Loucy (cell line): ENCODE measurements at regions not wholly inside any gene's neighbourhood (a gene's known extent, or its start where the extent isn't known, plus 50 kb on each side); places are given as distances from the start of the nearest gene placed in this dataset.

Source experiments
- H2AFZ ChIP-seq: fragments of 200-600 bp; sonication (generic); 2 replicates; pipeline ENCODE4 v1.6.0; 2016; ENCODE audit warnings: antibody characterized with exemption, mild to moderate bottlenecking, low read length, moderate library complexity
- H3F3A ChIP-seq: fragments of 200-600 bp; 2 replicates; pipeline ENCODE4 v1.6.0; 2016; ENCODE audit warnings: antibody characterized with exemption, low read depth, mild to moderate bottlenecking
- H3K27me3 ChIP-seq: fragments of 200-600 bp; sonication (generic); 2 replicates; pipeline ENCODE4 v1.6.1; 2014; ENCODE audit warnings: low read length, mild to moderate bottlenecking; ENCODE audit not compliant: insufficient read depth, poor library complexity, severe bottlenecking
- H3K36me3 ChIP-seq: fragments of 200-600 bp; sonication (generic); 2 replicates; pipeline ENCODE4 v1.6.1; 2016; ENCODE audit warnings: low read length; ENCODE audit not compliant: insufficient read depth
- H3K4me1 ChIP-seq: fragments of 200-600 bp; sonication (generic); 2 replicates; pipeline ENCODE4 v1.5.1; 2014; ENCODE audit warnings: low read length, mild to moderate bottlenecking; ENCODE audit not compliant: insufficient read depth, poor library complexity, severe bottlenecking
- H3K4me2 ChIP-seq: fragments of 200-600 bp; sonication (generic); 2 replicates; pipeline ENCODE4 v1.6.0; 2014; ENCODE audit warnings: antibody characterized with exemption, low read length, low read depth, mild to moderate bottlenecking; ENCODE audit not compliant: poor library complexity, severe bottlenecking
- H3K4me3 ChIP-seq: fragments of 200-600 bp; sonication (generic); 2 replicates; pipeline ENCODE4 v1.5.1; 2014; ENCODE audit warnings: low read length, mild to moderate bottlenecking, mixed read lengths; ENCODE audit not compliant: poor library complexity, severe bottlenecking
- H3K79me2 ChIP-seq: fragments of 200-600 bp; sonication (generic); 2 replicates; pipeline ENCODE4 v1.6.1; 2014; ENCODE audit warnings: low read length; ENCODE audit not compliant: insufficient read depth
- H3K9ac ChIP-seq: fragments of 200-600 bp; sonication (generic); 2 replicates; pipeline ENCODE4 v1.6.0; 2014; ENCODE audit warnings: mild to moderate bottlenecking, low read depth, low read length, moderate library complexity; ENCODE audit not compliant: poor library complexity, severe bottlenecking
- H3K9me2 ChIP-seq: fragments of 200-600 bp; sonication (generic); replicated peaks from 2 replicates; pipeline ENCODE4 v1.6.1; 2016; ENCODE audit warnings: low read depth, low read length, mixed read lengths
- H3K9me3 ChIP-seq: fragments of 200-600 bp; sonication (generic); 2 replicates; pipeline ENCODE4 v1.6.1; 2014; ENCODE audit warnings: mild to moderate bottlenecking, antibody characterized with exemption, low read length, low read depth; ENCODE audit not compliant: insufficient read depth
- H4K20me1 ChIP-seq: fragments of 200-600 bp; sonication (generic); 2 replicates; pipeline ENCODE4 v1.6.0; 2014; ENCODE audit warnings: antibody characterized with exemption, low read length, mild to moderate bottlenecking; ENCODE audit not compliant: insufficient read depth, poor library complexity, severe bottlenecking
- CTCF ChIP-seq: fragments of 200-600 bp; sonication (generic); conservative IDR thresholded peaks from 2 replicates; pipeline ENCODE4 v1.5.1; 2014; ENCODE audit warnings: mild to moderate bottlenecking, antibody characterized with exemption, low read length
- EZH2phosphoT487 ChIP-seq: fragments of 200-600 bp; IDR thresholded peaks from 2 replicates; pipeline ENCODE4 v1.6.1; 2018; ENCODE audit warnings: antibody characterized with exemption, mild to moderate bottlenecking, moderate library complexity, borderline replicate concordance

- no peaks in the 10 kb centered on the region for H3K4me1 ChIP-seq
- no peak overlapping the region for H3K9ac ChIP-seq
- H3K9me2 ChIP-seq, result no peaks in the 10 kb centered on the region
- H3K36me3 ChIP-seq, result no peaks in the 10 kb centered on the region
- no peaks in the 10 kb centered on the region for H3K9me3 ChIP-seq
- no peak overlapping the region for H3K4me3 ChIP-seq
- no peaks in the 10 kb centered on the region for H3F3A ChIP-seq
- no peak for TF ChIP-seq CTCF
- TF ChIP-seq EZH2phosphoT487, result no peak
- H4K20me1 ChIP-seq, result no peaks in the 10 kb centered on the region
- H3K27me3 ChIP-seq, result no peaks in the 10 kb centered on the region
- no peak overlapping the region for H2AFZ ChIP-seq
- H3K79me2 ChIP-seq, result no peaks in the 10 kb centered on the region
- no peak overlapping the region for H3K4me2 ChIP-seq
These were observed 260.7 kb downstream of the POLR1F start for GRCh38 chr7:19448091-19448490.

GRCh38 chr7:19442016-19442785 is 266.6 kb downstream of the POLR1F start:
- Histone ChIP-seq H3K4me2 (no peak overlapping the region), H4K20me1 (no peaks in the 10 kb centered on the region), H2AFZ (peak overlapping the region; percentile 8; the same call in 1 of the 2 replicates), H3F3A (no peaks in the 10 kb centered on the region), H3K79me2 (no peaks in the 10 kb centered on the region), H3K9ac (no peak overlapping the region), H3K36me3 (no peaks in the 10 kb centered on the region), H3K4me3 (no peak overlapping the region), H3K27me3 (no peaks in the 10 kb centered on the region), H3K9me3 (no peaks in the 10 kb centered on the region), H3K4me1 (peaks cover 20% of the 10 kb centered on the region), H3K9me2 (no peaks in the 10 kb centered on the region)
- TF ChIP-seq EZH2phosphoT487 (no peak), CTCF (peak; percentile 87)

GRCh38 chr7:19439517-19439916 is 269.3 kb downstream of the POLR1F start:
- no peaks in the 10 kb centered on the region for H4K20me1 ChIP-seq
- peak overlapping the region; percentile 23 for H3K4me2 ChIP-seq
- H3K9me3 ChIP-seq, result no peaks in the 10 kb centered on the region
- H3K9me2 ChIP-seq, result no peaks in the 10 kb centered on the region
- no peaks in the 10 kb centered on the region for H3F3A ChIP-seq
- no peaks in the 10 kb centered on the region for H3K36me3 ChIP-seq
- no peak for TF ChIP-seq EZH2phosphoT487
- TF ChIP-seq CTCF, result no peak
- H3K4me1 ChIP-seq, result peaks cover 20% of the 10 kb centered on the region
- no peaks in the 10 kb centered on the region for H3K79me2 ChIP-seq
- no peaks in the 10 kb centered on the region for H3K27me3 ChIP-seq
- H3K4me3 ChIP-seq, result no peak overlapping the region
- peak overlapping the region; percentile 88 for H2AFZ ChIP-seq
- no peak overlapping the region for H3K9ac ChIP-seq
